Esophagus muscularis mucosa (tissue), 4 donors: ENCODE measurements at regions not wholly inside any gene's neighbourhood (a gene's known extent, or its start where the extent isn't known, plus 50 kb on each side); places are given as distances from the start of the nearest gene placed in this dataset.

Experiments used
- DNase-seq: peaks from one replicate; pipeline ENCODE4 v3.0.0-alpha.2; 2017; ENCODE audit errors: extremely low spot score
- H3K27ac ChIP-seq, 4 donors: fragments of 200-600 bp; sonication (generic); replicated peaks in 1 of 4; 1 replicate in 3 of 4; 2 replicates in 1 of 4; pipeline ENCODE4 v1.5.1; 2016 to 2019; ENCODE audit warnings: mild to moderate bottlenecking in 1 of 4
- H3K27me3 ChIP-seq, 4 donors: fragments of 200-600 bp; sonication (generic); one replicate each; pipeline versions ENCODE4 v1.5.1 to v1.6.0; 2016 to 2019
- H3K36me3 ChIP-seq, 4 donors: fragments of 200-600 bp; sonication (generic); one replicate each; pipeline ENCODE4 v1.5.1; 2016 to 2019
- H3K4me1 ChIP-seq, 4 donors: fragments of 200-600 bp; sonication (generic); one replicate each; pipeline ENCODE4 v1.5.1; 2016 to 2019
- H3K4me3 ChIP-seq, 4 donors: fragments of 200-600 bp; sonication (generic); 1 replicate in 2 of 4; 2 replicates in 2 of 4; pipeline ENCODE4 v1.5.1; 2016 to 2019; ENCODE audit warnings: mild to moderate bottlenecking in 4 of 4, moderate library complexity in 1 of 4
- H3K9me3 ChIP-seq, 4 donors: fragments of 200-600 bp; sonication (generic); 1 replicate in 3 of 4; 2 replicates in 1 of 4; pipeline ENCODE4 v1.5.1; 2016 to 2019
- CTCF ChIP-seq, 3 experiments: fragments of 200-600 bp in 2 of 3; fragments of 450-650 bp in 1 of 3; sonication (generic) in 2 of 3; IDR thresholded peaks; one replicate each; pipeline ENCODE4 v1.5.1; 2017 to 2019; ENCODE audit warnings: antibody characterized with exemption in 3 of 3, mild to moderate bottlenecking in 2 of 3, moderate library complexity in 1 of 3
- EP300 ChIP-seq: sonication (generic); formaldehyde crosslinking; IDR thresholded peaks from one replicate; pipeline ENCODE4 v1.6.1; 2017; ENCODE audit warnings: antibody characterized with exemption
- POLR2A ChIP-seq: fragments of 450-650 bp; IDR thresholded peaks from one replicate; pipeline ENCODE4 v1.6.1; 2017; ENCODE audit warnings: antibody characterized with exemption, moderate library complexity, mild to moderate bottlenecking, low read depth
- POLR2AphosphoS5 ChIP-seq, 2 donors: sonication (generic); formaldehyde crosslinking; IDR thresholded peaks; one replicate each; pipeline ENCODE4 v1.6.1; 2017; ENCODE audit warnings: antibody characterized with exemption in 2 of 2
- WGBS: methylation state at CpG from one replicate; pipeline ENCODE4 v1.1.5; 2018; 5-methylcytosine and 5-hydroxymethylcytosine counted together
- intact Hi-C: fragments of 100-400 bp; cut with DNase I; formaldehyde crosslinking; loops from one replicate; pipeline ENCODE4 v1.15.1; 2023

GRCh38 chr16:6360641-6361040, 972.0 kb upstream of the RBFOX1 start:
- TF ChIP-seq EP300 (no peak), POLR2A (no peak)
- peaks cover 0 to 5% (median 0%) of the 10 kb centered on the region in 4 donors for H3K9me3 ChIP-seq
- H3K4me3 ChIP-seq, result no peak overlapping the region
- no peaks in the 10 kb centered on the region for H3K27me3 ChIP-seq
- no peaks in the 10 kb centered on the region for H3K4me1 ChIP-seq
- WGBS, result 85% methylated on average over 7 of the region's 7 CpGs
- no peak overlapping the region for H3K27ac ChIP-seq
- intact Hi-C loops, result no loop called here
- no peaks in the 10 kb centered on the region for H3K36me3 ChIP-seq
- no peak for DNase-seq

- DNase-seq, result no peak
- no peak overlapping the region for H3K4me3 ChIP-seq
Measured at GRCh38 chr16:6356911-6357310, 975.7 kb upstream of the RBFOX1 start.

GRCh38 chr16:6349725-6350124, 982.9 kb upstream of the RBFOX1 start:
- 77% methylated on average over 4 of the region's 4 CpGs for WGBS
- no peak for DNase-seq
- H3K27ac ChIP-seq, result no peak overlapping the region
- H3K9me3 ChIP-seq, result no peaks in the 10 kb centered on the region
- H3K27me3 ChIP-seq, result peaks cover 0 to 8% (median 0%) of the 10 kb centered on the region in 4 donors
- H3K36me3 ChIP-seq, result no peaks in the 10 kb centered on the region
- H3K4me3 ChIP-seq, result no peak overlapping the region
- intact Hi-C loops, result no loop called here
- no peaks in the 10 kb centered on the region for H3K4me1 ChIP-seq
- TF ChIP-seq POLR2AphosphoS5 (IDR thresholded peaks at IDR 0.05) (no peak), EP300 (no peak), POLR2A (no peak), CTCF (IDR thresholded peaks at IDR 0.05) (no peak)

More at GRCh38 chr16:6356911-6357310, 975.7 kb upstream of the RBFOX1 start:
- no peaks in the 10 kb centered on the region for H3K4me1 ChIP-seq
- H3K9me3 ChIP-seq, result no peaks in the 10 kb centered on the region
- intact Hi-C loops, result no loop called here
- peaks cover 0 to 5% (median 0%) of the 10 kb centered on the region in 4 donors for H3K27me3 ChIP-seq
- H3K27ac ChIP-seq, result no peak overlapping the region
- no peak for TF ChIP-seq CTCF (IDR thresholded peaks at IDR 0.05)
- TF ChIP-seq POLR2AphosphoS5 (IDR thresholded peaks at IDR 0.05), result no peak
- no peak for TF ChIP-seq EP300
- TF ChIP-seq POLR2A, result no peak
- WGBS, result 14% methylated on average over 7 of the region's 7 CpGs
- H3K36me3 ChIP-seq, result no peaks in the 10 kb centered on the region

GRCh38 chr16:6345090-6345489, 987.6 kb upstream of the RBFOX1 start:
- H3K36me3 ChIP-seq, result no peaks in the 10 kb centered on the region
- peaks cover 0 to 2% (median 0%) of the 10 kb centered on the region in 4 donors for H3K27me3 ChIP-seq
- H3K4me1 ChIP-seq, result no peaks in the 10 kb centered on the region
- H3K4me3 ChIP-seq, result no peak overlapping the region
- no peak overlapping the region for H3K27ac ChIP-seq
- 87% methylated on average over 4 of the region's 4 CpGs for WGBS
- intact Hi-C loops, result no loop called here
- H3K9me3 ChIP-seq, result peaks cover 0 to 4% (median 0%) of the 10 kb centered on the region in 4 donors
- TF ChIP-seq POLR2AphosphoS5 (IDR thresholded peaks at IDR 0.05), result no peak
- no peak for TF ChIP-seq POLR2A
- no peak for TF ChIP-seq CTCF (IDR thresholded peaks at IDR 0.05)
- no peak for TF ChIP-seq EP300
- DNase-seq, result no peak

GRCh38 chr16:6343157-6343556, 989.5 kb upstream of the RBFOX1 start:
- Histone ChIP-seq H3K36me3 (no peaks in the 10 kb centered on the region), H3K9me3 (peaks cover 0 to 4% (median 0%) of the 10 kb centered on the region in 4 donors), H3K27me3 (peaks cover 0 to 2% (median 0%) of the 10 kb centered on the region in 4 donors), H3K27ac (no peak overlapping the region), H3K4me1 (no peaks in the 10 kb centered on the region), H3K4me3 (no peak overlapping the region)
- TF ChIP-seq POLR2AphosphoS5 (IDR thresholded peaks at IDR 0.05) (no peak), CTCF (IDR thresholded peaks at IDR 0.05) (no peak), EP300 (no peak), POLR2A (no peak)
- WGBS, result 19% methylated on average over 2 of the region's 2 CpGs
- no peak for DNase-seq
- intact Hi-C loops, result no loop called here
